Hypothalamus (tissue), 51 donors: ENCODE measurements at regions not wholly inside any gene's neighbourhood (a gene's known extent, or its start where the extent isn't known, plus 50 kb on each side); places are given as distances from the start of the nearest gene placed in this dataset.

Experiments
- DNase-seq, 51 donors: peaks; one replicate each; lab custom pipeline; 2025; lab: John Stamatoyannopoulos, UW

DNA sequence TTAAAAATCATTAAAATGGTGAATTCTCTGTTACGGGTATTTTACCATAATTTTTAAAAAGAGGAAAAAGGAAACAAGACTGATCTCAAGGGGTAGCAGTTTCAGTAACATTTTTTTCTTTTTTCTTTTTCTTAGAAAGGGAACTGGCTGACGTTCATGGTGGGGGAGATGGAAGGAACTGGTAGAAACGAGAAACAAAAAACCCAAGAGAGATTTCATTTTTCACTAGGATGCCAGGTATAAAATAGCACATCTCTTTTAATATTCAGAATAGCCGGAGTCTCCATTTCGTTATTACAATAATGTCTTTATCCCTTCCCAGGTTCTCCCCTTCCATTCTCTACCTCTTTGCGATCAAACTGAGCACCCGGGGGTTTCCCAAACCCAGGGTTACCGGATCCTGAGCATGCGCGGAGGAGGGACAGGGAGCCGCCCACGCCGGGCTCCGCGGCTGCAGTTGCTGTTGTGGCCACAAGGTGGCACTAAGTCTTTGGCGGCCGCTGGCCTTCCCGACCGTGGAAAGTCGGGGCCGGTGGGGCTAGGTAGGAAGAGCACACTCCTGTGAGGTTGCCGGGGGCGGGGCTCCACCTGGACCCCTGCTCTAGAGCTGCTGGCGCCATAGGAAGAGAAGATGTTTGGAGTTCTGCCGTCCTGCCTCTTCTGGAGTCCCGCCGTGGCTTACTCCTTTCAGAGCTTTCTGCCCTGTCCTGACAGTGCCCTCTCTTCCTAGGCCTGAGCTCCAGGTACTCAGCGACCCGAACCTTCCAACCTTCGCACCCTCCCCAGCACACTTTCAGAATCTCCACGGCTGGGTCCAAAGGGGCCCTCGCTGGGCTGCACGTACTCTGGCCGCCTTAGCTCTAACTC is 146.8 kb downstream of the SH3BGRL2 start:
- DNase-seq, result peak in 50 of 51 donors; percentile 16 to 83 (median 58)

- no peak for DNase-seq
Measured at GRCh38 chr6:79776076-79776475, 144.9 kb downstream of the SH3BGRL2 start.

- no peak for DNase-seq
Measured at GRCh38 chr6:79775222-79775621, 144.1 kb downstream of the SH3BGRL2 start.

GRCh38 chr6:79764747-79765146 is 133.6 kb downstream of the SH3BGRL2 start:
- no peak for DNase-seq

DNA sequence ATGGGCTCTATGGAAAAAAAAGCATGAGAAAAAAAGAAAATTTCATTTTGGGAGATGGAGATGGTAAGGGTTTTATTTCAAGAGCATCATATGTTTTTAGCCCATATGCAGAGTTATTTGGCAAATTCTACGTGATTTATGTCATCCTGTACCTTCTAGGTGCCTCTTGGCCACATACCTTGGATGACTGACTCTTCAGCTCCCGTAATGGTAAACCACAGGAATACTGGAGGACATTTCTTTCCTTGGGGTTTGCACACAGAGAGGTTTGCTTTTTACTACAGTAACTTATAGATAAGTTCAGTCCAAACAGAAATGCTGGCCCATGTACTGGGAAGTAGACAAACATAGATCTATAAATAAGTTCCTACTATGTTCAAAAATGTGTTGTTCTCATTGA is 132.2 kb downstream of the SH3BGRL2 start:
- no peak for DNase-seq

DNA sequence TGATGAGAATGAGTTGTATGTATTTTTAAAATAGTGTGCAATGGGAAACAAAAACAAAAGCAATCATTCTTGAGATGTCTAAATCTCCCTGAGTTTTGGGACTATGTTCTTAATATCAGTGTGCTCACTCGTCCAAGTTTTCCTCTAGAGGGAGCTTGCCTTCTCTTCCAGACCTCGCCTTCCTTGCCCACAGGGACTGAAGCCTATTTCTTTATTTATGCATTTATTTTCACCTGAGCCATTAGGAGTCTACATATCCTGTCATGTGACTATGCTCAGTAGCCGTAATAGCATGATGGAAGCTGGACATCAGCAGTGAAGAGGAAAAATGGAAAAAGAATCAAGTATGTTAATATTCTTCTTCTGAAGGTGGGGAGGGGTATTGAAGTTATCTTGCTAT is 131.2 kb downstream of the SH3BGRL2 start:
- no peak for DNase-seq

DNA sequence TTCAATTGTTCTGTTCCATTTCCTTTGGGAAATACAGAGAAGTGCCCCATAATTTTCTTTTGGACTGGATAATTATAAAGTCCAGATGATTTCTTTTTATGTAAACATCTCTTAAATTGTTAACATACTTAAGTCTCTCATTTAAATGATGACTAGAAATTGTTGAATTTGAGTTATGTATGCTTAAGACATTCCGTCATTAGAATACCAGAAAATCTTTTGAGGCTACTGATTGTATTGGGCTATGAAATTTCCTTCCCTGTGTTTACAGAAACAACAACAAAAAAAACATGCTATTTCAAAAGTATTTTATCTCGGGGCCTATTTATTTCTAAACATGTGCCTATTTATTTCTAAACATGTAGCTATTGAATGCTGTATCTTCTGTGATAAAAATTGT is 125.4 kb downstream of the SH3BGRL2 start:
- DNase-seq, result no peak

GRCh38 chr6:79755967-79756366 is 124.8 kb downstream of the SH3BGRL2 start:
- no peak for DNase-seq
